NOMO-1 (cell line): ENCODE measurements at regions not wholly inside any gene's neighbourhood (a gene's known extent, or its start where the extent isn't known, plus 50 kb on each side); places are given as distances from the start of the nearest gene placed in this dataset.
"Not testable (repeated sequence)": the region's sequence is repeated elsewhere in the genome, so short reads cannot be mapped to it uniquely, and the experiment has no call there.

Source experiments
- DNase-seq, 2 experiments: peaks; one replicate each; lab custom pipeline; 2025; ENCODE audit not compliant: unreplicated experiment in 2 of 2; lab: John Stamatoyannopoulos, UW

DNA sequence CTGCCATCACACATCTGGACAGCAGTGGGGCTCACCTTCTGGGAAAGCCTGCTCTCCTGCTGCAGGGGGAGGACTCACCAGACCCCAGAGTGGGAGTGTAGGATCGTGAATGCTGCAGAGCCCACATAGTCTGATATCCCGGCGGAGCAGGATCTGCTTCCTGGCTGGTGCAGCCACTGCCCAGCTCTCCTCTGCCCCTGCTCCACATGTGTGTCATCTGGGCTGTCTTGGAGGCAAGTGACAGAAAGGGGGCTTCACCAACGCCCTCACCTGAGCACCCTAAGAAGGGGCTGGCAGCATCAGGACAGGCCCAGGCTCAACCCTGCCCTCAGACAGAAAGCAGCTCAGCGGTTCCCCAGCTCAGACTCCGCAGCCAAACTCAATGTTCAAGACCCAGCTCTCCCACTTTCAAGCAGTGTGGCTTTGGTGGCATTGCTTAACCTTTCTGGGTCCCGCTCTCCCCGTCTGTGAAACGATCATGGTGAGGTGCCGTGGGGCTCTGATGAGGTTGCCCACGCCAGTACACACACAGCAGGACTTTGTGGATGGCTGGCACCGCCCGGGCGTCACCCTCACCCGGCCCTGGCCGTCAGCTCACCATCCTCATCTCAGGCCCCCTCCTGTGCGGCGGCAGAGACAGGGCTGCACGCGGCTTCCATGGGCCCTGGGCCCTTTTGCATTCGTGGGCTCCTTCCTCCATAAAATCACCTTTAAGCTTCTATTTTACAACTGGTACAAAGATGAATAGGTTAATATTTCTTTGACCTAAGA is 91.0 kb upstream of the SFSWAP start:
- DNase-seq = no peak

DNA sequence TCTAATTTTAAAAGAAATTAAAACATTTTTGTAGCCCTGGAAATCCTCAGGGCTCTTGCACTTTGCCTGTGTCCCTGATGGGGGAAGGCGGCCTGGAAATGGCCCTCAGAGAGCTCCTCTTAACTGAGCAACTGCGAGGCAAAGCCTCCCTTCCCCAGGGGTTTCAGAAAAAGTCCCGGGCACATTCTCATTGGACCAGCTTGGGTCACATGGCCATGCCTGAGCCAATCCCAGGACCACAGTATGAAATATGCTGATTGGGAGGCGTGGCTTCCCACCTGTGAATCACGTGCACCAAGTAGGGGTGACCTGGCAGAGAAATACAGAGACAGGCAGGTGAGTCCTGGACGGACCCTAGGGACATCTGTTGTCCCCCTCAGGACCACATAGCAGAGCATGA is 90.4 kb upstream of the SFSWAP start:
- DNase-seq = no peak

DNA sequence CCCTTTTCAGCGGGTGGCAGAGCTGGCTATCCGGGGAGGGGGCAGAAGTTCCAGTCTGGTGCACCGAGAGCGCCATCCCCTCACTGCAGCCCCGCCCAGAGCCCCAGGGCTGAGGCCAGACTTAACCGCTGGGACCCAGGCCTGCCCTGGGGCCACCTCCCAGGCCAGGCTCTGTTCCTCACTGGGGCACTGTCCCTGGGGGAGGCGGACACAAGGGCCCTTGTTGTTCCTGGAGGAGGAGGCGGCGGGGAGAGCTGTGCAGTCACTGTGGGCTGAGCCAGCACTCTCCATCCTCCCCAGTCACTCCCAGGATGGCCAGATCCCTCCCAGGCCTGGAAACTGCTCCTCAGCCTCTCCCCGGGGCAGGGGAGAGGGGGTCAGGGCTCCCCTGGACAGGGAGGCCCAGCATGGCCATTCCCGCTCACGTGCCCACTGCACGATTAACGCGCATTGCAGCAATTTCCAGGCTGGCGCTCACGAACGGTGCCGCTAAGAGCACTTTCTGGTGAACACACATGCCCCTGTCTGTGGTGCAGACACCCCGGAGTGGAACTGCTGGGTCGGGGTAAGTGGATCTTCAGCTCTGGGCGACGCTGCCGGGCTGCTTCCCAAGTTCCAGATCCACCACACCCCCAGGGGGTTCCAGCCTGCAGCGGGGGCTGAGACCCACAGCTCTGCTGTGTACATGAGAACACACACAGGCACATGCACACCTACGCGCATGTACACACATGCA is 89.8 kb upstream of the SFSWAP start:
- no peak for DNase-seq

DNA sequence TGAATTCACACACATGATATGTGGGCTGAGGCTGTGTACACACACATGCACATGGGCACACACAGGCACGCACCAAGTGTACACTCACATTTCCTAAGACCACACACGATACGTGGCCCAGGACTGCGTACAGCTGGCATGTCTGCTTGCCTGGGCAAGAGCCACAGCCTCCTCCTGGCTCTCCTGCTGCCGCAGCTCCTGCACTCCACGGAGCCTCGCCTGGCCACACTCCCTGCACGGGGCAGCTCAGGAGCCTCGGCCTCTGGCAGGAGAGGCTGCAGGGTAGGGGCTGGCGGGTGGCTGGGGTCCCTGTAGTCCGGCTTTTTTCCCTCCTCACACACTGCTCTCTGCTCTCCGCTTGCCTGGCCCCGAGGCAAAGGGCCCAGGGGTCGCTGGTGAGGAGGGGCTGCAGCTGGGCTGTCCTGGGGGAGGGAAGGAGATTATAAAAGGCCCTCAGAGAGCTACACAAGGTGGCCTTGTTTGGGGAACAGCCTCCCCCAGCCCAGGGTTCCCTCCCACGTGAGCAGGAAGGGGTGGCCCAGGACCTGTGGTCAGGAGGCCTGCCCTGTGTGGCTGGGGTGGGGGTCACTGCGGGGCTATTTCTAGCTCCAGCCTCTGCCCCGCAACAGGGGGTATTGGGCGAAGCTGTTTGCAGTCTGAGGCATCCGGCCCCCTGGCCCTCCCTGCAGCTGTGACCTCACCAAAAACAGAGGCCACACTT is 89.0 kb upstream of the SFSWAP start:
- DNase-seq = no peak

DNA sequence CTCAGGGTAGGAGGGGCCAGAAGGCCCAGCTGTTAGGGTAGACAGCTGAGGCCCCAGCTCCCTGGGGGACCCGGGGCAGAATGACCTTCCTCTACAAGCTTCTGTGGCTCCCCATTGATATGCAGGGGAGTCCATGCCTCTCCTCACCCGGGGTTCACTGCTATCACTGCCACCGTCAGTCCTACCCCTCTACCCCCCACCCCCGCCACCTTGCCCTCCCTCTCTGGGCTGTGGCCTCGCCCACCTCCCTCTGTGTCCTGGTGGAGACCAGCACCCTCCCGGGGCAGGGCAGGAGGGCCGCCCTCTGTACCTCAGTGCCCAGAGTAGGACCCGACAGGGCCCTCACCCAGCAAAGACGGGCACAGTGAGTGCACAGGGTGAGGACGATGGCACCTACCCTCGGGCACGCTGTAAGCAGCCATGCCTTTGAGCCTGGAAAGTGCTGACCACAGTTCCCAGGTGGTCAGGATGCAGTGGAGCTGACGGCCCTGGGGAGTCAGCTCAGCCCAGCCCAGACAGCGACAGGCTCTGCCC is 88.4 kb upstream of the SFSWAP start:
- no peak for DNase-seq

DNA sequence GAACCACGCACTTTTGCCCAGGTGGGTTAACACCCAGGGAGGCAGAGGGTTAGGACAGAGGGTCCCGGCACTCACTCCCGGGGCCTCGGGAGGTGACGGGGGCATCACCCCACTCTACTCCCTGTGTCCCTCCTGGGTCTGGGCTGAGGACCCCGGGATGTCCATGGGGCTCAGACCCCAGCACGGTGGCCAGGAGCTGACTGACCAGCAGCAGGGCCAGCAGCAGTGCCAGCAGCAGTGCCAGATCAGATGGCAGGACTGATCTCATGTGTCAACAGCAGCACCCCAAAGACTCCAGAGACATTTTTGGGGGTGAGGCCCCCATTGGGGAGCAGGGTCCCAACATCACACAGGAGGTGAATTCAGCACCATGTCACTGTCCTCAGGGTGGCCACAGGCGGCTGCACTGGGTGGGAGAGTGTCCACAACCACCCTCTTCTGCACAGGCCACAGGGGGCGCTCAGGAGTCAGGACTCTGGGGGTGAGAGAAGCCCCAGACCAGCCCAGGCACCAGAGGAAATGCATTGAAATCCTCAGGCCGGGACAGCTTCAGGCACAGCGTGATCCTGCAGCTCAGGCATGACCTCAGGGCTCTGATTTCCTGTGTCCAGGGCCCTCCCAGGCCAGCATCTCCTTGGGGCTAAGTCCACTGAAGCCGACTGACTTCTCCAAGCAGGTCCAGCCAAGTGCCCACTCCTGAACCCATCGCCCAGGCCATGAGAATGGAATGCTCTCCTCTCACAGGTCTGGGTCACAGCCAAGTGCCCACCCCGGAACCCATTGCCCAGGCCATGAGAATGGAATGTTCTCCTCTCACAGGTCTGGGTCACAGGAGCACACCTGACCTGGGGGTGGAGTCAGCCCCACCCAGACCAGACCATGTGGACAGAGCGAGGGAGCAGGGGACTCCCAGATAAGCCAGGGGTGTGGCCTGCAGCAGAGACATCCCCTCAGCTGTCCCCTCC is 87.2 kb upstream of the SFSWAP start:
- not testable (repeated sequence) for DNase-seq

DNA sequence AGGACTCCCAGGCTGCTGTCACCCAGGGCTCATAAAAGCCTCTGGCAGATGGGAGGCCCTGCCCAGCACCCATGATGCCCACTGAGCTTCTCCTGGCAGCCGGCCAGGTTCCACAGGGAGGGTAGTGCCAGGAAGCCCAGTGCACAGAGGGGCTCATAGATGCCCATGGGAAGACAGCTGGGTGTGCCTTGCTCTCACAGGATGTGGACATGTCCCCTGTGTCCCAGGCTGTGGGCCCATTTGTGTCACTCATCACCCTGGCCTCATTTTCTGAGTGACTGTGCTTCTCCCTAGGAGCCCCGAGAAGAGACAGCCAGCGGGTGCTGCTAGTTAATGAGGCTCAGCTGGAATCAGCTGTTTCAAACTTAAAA is 86.5 kb upstream of the SFSWAP start:
- DNase-seq = not testable (repeated sequence)

DNA sequence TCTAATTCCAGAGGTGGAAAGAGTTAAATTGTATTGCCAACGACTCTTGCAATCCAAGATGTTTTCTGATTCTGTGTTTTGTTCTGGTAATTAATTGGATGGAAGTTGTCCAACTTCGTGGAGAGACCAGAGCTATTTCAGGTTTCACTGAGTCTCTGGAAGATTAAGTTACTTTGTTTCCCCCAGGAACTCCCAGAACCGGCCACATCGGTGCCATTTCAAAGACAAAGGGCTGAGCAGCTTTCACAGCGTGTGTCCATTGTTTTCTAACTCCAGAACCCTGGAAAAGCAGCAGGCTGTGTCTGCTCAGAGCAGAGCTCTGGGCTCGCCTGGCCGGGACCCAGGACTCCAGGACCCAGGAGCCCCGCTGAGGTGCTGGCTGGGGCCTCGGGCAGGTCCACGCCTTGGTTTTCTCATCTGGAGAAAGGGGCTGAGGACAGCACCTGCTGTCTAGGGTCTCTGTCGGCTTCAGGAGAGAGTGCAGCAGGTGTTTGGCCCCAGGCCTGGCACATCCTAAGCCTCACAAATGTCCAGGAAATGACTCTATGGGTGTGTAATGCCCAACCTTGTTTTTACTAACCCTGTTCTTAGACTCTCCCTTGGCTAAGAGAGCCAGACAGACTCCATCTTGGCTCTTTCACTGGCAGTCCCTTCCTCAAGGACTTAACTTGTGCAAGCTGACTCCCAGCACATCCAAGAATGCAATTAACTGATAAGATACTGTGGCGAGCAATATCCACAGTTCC is 86.0 kb upstream of the SFSWAP start:
- not testable (repeated sequence) for DNase-seq

DNA sequence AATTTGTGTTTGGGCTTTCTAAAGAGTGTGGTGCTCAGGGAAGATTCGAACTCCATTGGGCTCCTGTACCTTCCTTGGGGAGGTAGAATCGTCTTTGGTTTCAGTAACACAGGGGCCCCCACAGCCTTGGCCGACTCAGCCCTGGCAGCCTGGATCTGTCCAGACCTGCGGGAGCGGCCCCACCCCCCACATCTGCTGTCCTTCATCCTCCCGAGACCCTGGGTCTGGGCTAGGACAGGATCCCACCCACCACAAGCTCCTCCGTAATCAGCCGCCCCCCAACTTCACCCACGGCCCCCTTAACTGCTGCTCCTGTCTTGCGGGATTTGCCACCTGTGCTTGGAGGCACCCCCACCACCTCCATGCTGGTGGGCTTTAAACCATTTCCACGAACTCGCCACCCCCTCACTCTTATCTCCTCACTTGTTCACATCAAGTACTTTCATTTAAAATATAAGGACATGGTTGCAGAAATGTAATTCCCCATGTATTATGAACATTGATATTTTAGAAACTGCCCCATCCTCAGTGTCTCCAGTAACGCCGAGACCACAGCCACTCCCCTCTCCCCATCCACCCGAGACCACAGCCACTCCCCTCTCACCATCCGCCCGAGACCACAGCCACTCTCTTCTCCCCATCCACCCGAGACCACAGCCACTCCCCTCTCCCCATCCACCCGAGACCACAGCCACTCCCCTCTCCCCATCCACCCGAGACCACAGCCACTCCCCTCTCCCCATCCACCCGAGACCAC is 84.7 kb upstream of the SFSWAP start:
- DNase-seq = not testable (repeated sequence)

DNA sequence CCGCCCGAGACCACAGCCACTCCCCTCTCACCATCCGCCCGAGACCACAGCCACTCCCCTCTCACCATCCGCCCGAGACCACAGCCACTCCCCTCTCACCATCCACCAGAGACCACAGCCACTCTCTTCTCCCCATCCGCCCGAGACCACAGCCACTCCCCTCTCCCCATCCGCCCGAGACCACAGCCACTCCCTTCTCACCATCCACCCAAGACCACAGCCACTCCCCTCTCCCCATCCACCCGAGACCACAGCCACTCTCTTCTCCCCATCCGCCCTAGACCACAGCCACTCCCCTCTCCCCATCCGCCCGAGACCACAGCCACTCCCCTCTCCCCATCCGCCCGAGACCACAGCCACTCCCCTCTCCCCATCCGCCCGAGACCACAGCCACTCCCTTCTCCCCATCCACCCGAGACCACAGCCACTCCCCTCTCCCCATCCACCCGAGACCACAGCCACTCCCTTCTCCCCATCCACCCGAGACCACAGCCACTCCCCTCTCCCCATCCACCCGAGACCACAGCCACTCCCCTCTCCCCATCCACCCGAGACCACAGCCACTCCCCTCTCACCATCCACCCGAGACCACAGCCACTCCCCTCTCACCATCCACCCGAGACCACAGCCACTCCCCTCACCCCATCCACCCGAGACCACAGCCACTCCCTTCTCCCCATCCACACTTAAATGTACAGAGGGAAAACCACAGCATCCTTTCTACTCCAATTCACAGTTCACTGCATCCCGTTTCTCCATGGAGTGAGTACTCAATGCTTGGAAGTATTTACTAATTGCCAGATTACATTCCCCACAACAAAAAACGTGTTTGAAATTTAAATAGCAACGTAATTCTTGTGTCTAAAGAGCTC is 83.5 kb upstream of the SFSWAP start:
- DNase-seq = not testable (repeated sequence)

DNA sequence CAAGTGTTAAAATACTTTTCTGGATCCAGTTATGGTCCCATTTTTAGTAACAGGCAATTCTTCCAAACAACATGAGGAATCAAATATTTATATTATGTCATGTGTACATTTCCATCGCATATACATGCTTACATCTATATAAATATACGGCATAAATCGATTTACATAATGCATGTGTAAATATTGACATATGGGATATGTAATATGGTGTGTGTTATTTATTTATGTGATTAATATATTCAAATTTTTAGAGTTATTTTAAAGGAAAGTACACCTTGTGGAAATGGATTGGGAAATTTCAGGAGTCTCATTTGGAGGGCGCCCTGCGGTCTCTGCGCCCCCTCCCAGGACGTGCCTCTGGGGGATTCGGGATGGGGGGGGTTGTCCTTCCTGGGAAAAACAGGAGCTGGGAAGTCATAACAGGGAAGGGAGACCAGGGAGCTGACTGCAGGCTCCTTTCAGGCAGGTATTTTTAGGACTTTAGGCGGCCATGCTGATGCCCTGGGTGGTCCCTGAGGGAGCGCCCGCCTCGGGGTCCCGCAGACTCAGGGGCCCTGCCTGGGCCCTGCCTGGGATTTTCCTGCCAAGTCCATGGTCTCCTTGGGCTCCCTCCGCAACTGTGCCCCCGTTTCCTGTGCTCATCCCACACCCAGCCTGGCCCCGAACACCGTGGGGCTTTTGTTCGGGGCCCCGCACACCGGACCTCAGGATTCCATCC is 82.7 kb upstream of the SFSWAP start:
- no peak for DNase-seq

DNA sequence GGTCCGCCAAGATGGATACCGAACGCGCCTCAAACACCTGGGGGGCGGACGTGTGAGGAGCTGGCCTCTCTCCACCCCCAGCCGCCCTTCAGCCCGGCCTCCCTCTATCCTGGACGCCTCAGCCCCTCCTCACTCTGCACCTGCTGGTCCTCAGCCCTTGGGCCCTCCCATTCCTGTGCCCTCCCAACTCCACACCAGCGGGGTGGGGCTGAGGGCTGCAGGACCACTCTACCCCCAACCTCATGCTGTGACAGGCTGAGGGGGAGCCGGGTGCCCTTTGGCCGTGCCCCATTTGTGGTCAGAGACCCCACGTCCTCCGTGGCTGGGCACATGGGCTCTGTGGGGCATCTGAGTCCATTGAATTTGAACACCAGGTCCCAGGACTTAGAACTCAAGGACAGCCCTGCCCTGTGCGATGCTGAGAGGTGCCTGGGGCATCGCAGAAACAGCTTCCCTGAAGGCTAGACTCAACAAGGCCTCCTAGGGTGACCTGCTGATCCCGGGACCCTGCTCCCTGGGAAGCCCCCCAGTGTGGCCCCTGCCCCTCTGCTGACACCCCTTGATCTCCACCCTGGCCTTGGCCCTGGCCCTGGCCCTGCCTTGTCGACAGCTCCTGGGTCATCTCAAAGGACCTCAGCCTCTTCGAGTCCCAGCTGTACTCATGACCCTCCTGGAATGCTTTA is 82.0 kb upstream of the SFSWAP start:
- DNase-seq = no peak

DNA sequence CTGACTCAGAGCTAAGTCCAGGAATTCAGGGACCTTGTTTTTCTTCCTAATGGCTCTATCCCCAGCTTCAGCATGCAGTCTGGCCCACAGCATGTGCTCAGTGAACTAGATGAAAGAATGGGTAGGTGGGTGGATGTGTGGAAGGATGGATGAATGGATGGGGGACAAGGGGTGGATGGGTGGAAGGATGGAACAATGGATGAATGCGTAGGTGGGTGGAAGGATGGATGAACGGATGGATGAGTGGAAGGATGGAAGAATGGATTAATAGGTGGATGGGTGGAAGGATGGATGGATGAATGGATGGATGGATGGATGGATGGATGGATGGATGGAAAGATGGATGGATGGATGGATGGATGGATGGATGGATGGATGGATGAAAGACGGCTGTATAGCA is 79.7 kb upstream of the SFSWAP start:
- DNase-seq = no peak

DNA sequence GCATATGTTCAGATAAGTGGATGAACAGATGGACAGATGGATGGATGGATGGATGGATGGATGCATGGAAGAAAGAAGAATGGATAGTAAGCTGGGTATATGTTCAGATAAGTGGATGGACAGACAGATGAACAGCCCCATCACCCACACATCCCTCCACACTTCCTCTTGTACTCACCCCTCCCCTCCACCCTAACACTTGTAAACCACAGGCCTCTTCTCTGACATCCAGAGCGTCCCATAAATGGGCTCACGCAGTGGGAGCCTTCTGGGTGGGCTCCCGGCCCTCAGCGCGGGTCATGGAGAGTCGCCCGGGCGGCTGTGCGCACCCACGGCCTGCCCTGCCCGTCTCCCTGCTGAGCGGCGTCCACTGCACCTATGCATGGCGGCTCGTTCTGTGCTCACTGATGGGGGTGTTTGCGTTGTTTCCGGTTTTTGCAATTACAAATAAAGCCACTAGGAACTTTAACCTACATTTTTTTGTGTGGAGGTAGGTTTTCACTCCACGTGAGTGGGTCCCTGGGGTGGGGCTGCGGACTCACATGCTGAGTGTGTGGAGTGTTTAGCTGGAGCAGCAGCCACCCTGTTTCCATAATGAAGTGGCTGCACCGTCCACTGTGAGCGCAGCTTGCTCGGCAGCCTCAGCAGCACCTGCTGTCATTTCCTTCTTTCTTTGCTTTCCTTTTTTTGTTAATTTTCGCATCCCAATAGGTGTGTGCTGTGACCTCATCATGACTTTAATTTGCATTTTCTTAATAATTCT is 78.8 kb upstream of the SFSWAP start:
- DNase-seq = not testable (repeated sequence)

DNA sequence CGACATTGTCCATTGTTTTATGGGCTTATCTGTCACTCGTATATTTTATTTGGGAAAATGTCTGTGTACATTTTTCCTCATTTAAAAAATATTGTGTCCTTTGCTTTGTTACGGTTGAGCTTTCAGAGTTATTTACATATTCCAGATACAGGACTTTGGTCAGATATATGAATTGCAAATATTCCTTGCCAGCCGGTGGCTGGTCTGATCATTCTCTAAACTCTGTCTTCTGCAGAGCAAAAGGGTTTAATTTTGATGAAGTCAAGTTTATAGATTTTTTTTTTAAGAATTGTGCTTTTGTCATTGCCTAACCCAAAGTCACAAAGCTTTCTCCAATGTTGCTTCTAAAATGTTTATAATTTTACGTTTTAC is 78.3 kb upstream of the SFSWAP start:
- not testable (repeated sequence) for DNase-seq

DNA sequence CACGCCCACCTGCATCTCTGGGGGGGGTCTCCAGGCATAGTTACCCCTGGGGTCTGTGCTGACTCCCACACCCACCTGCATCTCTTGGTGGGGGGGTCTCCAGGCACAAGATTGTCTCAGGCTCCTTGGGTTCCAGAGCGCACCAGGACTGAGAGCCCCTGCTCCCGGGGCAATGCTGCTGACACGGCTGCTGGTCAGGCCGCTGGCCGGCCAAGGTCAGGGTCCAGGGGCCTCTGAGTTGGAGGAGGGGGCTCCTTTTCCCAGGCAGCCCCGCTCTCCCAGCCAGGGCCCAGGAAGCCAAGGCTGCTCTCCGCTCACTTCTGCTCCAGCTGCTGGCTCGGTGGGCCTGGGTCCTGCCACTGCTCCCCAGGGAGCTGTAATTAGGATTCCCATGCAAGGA is 77.3 kb upstream of the SFSWAP start:
- not testable (repeated sequence) for DNase-seq
